Neural cell (in vitro differentiated cells): ENCODE measurements at regions not wholly inside any gene's neighbourhood (a gene's known extent, or its start where the extent isn't known, plus 50 kb on each side); places are given as distances from the start of the nearest gene placed in this dataset.

Source experiments
- H2AFZ ChIP-seq: fragments of 200-600, 300-800 bp; sonication (generic), shearing (Covaris generic); 2 replicates; pipeline ENCODE4 v1.6.0; 2014; ENCODE audit warnings: low read depth, mild to moderate bottlenecking, antibody characterized with exemption, low read length, moderate library complexity
- H3F3A ChIP-seq: fragments of 200-600 bp; shearing (Covaris generic); 2 replicates; pipeline ENCODE4 v1.6.1; 2016; ENCODE audit warnings: mild to moderate bottlenecking, moderate library complexity, mixed read lengths, antibody characterized with exemption, low read length; ENCODE audit not compliant: insufficient read depth, poor library complexity, severe bottlenecking
- H3K27ac ChIP-seq: fragments of 200-600, 300-800 bp; sonication (generic), shearing (Covaris generic); 2 replicates; pipeline ENCODE4 v1.5.1; 2014; ENCODE audit warnings: mild to moderate bottlenecking, low read length, moderate library complexity
- H3K27me3 ChIP-seq: fragments of 300-800, 200-600 bp; sonication (generic), shearing (Covaris generic); 2 replicates; pipeline ENCODE4 v1.6.0; 2014; ENCODE audit warnings: mild to moderate bottlenecking, low read depth, low read length, moderate library complexity; ENCODE audit not compliant: insufficient read depth
- H3K36me3 ChIP-seq: fragments of 300-800, 200-600 bp; sonication (generic), shearing (Covaris generic); 2 replicates; pipeline ENCODE4 v1.5.1; 2014; ENCODE audit warnings: mild to moderate bottlenecking, antibody characterized with exemption, low read length, moderate library complexity; ENCODE audit not compliant: insufficient read depth
- H3K4me2 ChIP-seq: fragments of 300-800, 200-600 bp; sonication (generic), shearing (Covaris generic); 2 replicates; pipeline ENCODE4 v1.6.0; 2014; ENCODE audit warnings: mild to moderate bottlenecking, low read length
- H3K4me3 ChIP-seq: fragments of 300-800, 200-600 bp; sonication (generic), shearing (Covaris generic); 2 replicates; pipeline ENCODE4 v1.5.1; 2014; ENCODE audit warnings: mild to moderate bottlenecking, low read length, moderate library complexity
- H3K79me2 ChIP-seq: fragments of 200-600 bp; shearing (Covaris generic); replicated peaks from 2 replicates; pipeline ENCODE4 v1.6.0; 2014; ENCODE audit warnings: mild to moderate bottlenecking, low read length, moderate library complexity; ENCODE audit not compliant: insufficient read depth
- H3K9ac ChIP-seq: fragments of 300-800, 200-600 bp; sonication (generic), shearing (Covaris generic); 2 replicates; pipeline ENCODE4 v1.6.1; 2016; ENCODE audit warnings: mild to moderate bottlenecking, low read length, mixed read lengths
- H3K9me2 ChIP-seq: fragments of 200-600 bp; shearing (Covaris generic); 2 replicates; pipeline ENCODE4 v1.6.1; 2016; ENCODE audit warnings: mild to moderate bottlenecking, low read length, mixed read lengths; ENCODE audit not compliant: insufficient read depth
- H3K9me3 ChIP-seq: fragments of 200-600, 300-800 bp; sonication (generic), shearing (Covaris generic); 2 replicates; pipeline ENCODE4 v1.6.1; 2016; ENCODE audit warnings: mild to moderate bottlenecking, mixed run types, low read length, moderate library complexity, mixed read lengths
- H4K20me1 ChIP-seq: fragments of 200-600 bp; shearing (Covaris generic); 2 replicates; pipeline ENCODE4 v1.6.1; 2016; ENCODE audit warnings: mild to moderate bottlenecking, mixed run types; ENCODE audit not compliant: insufficient read depth
- EP300 ChIP-seq: fragments of 450-650 bp; conservative IDR thresholded peaks from 2 replicates; pipeline ENCODE4 v1.6.1; 2014; ENCODE audit warnings: antibody characterized with exemption, mild to moderate bottlenecking, moderate library complexity; ENCODE audit not compliant: poor library complexity, severe bottlenecking
- EZH2 ChIP-seq: fragments of 200-600, 300-800 bp; shearing (Covaris generic), sonication (generic); IDR thresholded peaks from 2 replicates; pipeline ENCODE4 v1.6.1; 2014; ENCODE audit warnings: antibody characterized with exemption, low read length, borderline replicate concordance, mild to moderate bottlenecking; ENCODE audit not compliant: insufficient read depth, poor library complexity, severe bottlenecking
- MXI1 ChIP-seq: fragments of 450-650 bp; conservative IDR thresholded peaks from 2 replicates; pipeline ENCODE4 v1.6.1; 2014; ENCODE audit warnings: antibody characterized with exemption, mild to moderate bottlenecking; ENCODE audit not compliant: poor library complexity, severe bottlenecking
- POLR2AphosphoS5 ChIP-seq: IDR thresholded peaks from 2 replicates; pipeline ENCODE4 v1.6.1; 2012
- RAD21 ChIP-seq: fragments of 450-650 bp; conservative IDR thresholded peaks from 2 replicates; pipeline ENCODE4 v1.6.1; 2014; ENCODE audit warnings: antibody characterized with exemption, mild to moderate bottlenecking, moderate library complexity
- SMC3 ChIP-seq: fragments of 450-650 bp; conservative IDR thresholded peaks from 2 replicates; pipeline ENCODE4 v1.6.1; 2014; ENCODE audit warnings: antibody characterized with exemption, mild to moderate bottlenecking, moderate library complexity; ENCODE audit not compliant: poor library complexity
- TAF1 ChIP-seq: IDR thresholded peaks from 2 replicates; pipeline ENCODE4 v1.6.1; 2012; ENCODE audit warnings: low read depth
- TF ChIP-seq, protein P1 (sequence below): IDR thresholded peaks from 2 replicates; pipeline ENCODE4 v1.6.1; 2012; ENCODE audit warnings: borderline replicate concordance
- TF ChIP-seq, protein P2 (sequence below): fragments of 450-650 bp; IDR thresholded peaks from 2 replicates; pipeline ENCODE4 v1.5.1; 2014; ENCODE audit warnings: antibody characterized with exemption, mild to moderate bottlenecking, moderate library complexity; ENCODE audit not compliant: poor library complexity, severe bottlenecking

DNA sequence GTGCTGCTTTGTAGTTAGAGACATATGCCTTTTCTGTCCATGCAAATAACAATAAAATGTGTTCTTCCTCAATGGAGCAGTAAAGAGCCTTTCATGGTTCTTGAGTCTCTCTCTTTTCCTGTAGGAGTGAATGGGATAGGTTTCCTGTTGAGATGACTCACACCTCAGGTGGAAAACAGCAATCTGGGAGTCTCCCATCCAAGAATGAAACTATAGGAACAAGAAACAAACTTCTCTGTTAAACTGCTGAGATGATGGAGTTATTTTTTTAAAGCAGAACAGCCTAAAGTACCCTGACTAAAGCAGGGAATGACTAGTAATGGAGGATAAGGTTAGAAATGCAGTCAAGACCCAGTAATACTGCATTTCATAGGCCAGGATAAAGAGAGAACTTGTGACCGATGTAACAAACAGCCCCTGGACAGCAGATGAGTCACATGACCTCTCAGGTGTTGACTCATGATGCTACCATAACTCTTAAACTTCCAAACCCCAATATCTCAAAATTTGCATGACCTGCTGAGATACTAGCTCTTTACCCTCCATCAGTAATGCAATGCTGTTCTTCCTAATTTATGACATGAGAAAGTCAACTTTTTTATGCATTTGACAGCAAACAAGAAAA lies 548.9 kb downstream of the CBLN4 start:
- H3K27ac ChIP-seq, result no peak overlapping the region
- H3K36me3 ChIP-seq, result no peaks in the 10 kb centered on the region
- no peaks in the 10 kb centered on the region for H3F3A ChIP-seq
- H3K9me2 ChIP-seq, result no peaks in the 10 kb centered on the region
- no peak overlapping the region for H3K4me2 ChIP-seq
- no peaks in the 10 kb centered on the region for H3K27me3 ChIP-seq
- H2AFZ ChIP-seq, result no peak overlapping the region
- no peaks in the 10 kb centered on the region for H3K9me3 ChIP-seq
- no peak overlapping the region for H3K9ac ChIP-seq
- no peaks in the 10 kb centered on the region for H4K20me1 ChIP-seq
- H3K4me3 ChIP-seq, result no peak overlapping the region
- no peaks in the 10 kb centered on the region for H3K79me2 ChIP-seq
- TF ChIP-seq MXI1 (no peak), POLR2AphosphoS5 (no peak), TAF1 (no peak)

DNA sequence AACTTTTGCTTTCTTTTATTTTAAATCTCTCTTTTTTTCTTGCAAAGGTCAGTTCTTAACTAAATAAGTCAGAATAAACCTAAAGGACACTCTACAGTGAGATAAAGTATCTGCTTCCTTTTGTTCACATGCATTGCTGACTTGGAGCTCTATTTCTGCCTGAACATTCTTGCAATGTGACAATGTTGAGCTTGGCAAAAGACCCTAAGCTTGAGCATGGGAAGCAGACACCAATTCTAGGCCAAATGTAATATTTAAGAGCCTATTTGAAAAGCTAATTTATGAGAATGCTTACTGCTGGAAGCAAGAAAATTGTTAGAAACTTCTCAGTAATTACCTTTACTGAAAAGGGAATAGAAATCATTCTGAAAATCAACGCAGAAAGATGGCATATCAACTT lies 556.2 kb downstream of the CBLN4 start:
- Histone ChIP-seq H3K9me3 (no peaks in the 10 kb centered on the region), H3K4me3 (no peak overlapping the region), H2AFZ (no peak overlapping the region), H3K27ac (no peak overlapping the region), H3K79me2 (no peaks in the 10 kb centered on the region), H4K20me1 (no peaks in the 10 kb centered on the region), H3K27me3 (no peaks in the 10 kb centered on the region), H3K9ac (no peak overlapping the region), H3K9me2 (no peaks in the 10 kb centered on the region), H3F3A (no peaks in the 10 kb centered on the region), H3K4me2 (no peak overlapping the region), H3K36me3 (no peaks in the 10 kb centered on the region)
- TF ChIP-seq EP300 (no peak), EZH2 (no peak), RAD21 (no peak), TAF1 (no peak), SMC3 (no peak), POLR2AphosphoS5 (no peak), MXI1 (no peak)
- TF ChIP-seq, protein P1, sequence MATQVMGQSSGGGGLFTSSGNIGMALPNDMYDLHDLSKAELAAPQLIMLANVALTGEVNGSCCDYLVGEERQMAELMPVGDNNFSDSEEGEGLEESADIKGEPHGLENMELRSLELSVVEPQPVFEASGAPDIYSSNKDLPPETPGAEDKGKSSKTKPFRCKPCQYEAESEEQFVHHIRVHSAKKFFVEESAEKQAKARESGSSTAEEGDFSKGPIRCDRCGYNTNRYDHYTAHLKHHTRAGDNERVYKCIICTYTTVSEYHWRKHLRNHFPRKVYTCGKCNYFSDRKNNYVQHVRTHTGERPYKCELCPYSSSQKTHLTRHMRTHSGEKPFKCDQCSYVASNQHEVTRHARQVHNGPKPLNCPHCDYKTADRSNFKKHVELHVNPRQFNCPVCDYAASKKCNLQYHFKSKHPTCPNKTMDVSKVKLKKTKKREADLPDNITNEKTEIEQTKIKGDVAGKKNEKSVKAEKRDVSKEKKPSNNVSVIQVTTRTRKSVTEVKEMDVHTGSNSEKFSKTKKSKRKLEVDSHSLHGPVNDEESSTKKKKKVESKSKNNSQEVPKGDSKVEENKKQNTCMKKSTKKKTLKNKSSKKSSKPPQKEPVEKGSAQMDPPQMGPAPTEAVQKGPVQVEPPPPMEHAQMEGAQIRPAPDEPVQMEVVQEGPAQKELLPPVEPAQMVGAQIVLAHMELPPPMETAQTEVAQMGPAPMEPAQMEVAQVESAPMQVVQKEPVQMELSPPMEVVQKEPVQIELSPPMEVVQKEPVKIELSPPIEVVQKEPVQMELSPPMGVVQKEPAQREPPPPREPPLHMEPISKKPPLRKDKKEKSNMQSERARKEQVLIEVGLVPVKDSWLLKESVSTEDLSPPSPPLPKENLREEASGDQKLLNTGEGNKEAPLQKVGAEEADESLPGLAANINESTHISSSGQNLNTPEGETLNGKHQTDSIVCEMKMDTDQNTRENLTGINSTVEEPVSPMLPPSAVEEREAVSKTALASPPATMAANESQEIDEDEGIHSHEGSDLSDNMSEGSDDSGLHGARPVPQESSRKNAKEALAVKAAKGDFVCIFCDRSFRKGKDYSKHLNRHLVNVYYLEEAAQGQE, result no peak
- TF ChIP-seq, protein P2, sequence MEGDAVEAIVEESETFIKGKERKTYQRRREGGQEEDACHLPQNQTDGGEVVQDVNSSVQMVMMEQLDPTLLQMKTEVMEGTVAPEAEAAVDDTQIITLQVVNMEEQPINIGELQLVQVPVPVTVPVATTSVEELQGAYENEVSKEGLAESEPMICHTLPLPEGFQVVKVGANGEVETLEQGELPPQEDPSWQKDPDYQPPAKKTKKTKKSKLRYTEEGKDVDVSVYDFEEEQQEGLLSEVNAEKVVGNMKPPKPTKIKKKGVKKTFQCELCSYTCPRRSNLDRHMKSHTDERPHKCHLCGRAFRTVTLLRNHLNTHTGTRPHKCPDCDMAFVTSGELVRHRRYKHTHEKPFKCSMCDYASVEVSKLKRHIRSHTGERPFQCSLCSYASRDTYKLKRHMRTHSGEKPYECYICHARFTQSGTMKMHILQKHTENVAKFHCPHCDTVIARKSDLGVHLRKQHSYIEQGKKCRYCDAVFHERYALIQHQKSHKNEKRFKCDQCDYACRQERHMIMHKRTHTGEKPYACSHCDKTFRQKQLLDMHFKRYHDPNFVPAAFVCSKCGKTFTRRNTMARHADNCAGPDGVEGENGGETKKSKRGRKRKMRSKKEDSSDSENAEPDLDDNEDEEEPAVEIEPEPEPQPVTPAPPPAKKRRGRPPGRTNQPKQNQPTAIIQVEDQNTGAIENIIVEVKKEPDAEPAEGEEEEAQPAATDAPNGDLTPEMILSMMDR, result no peak
